WTC11 (cell line): ENCODE measurements at regions not wholly inside any gene's neighbourhood (a gene's known extent, or its start where the extent isn't known, plus 50 kb on each side); places are given as distances from the start of the nearest gene placed in this dataset.

Source experiments
- ATAC-seq: fragments of 200-7000 bp; cut with Tn5 transposase; 2 replicates; pipeline ENCODE4 v1.10.0; 2021; ENCODE audit warnings: mild to moderate bottlenecking, moderate library complexity
- CTCF ChIA-PET: fragments of 300-600 bp; sonication (Branson Sonifier 250); formaldehyde crosslinking; loops from one replicate; lab custom pipeline; 2021; ENCODE audit warnings: antibody characterized with exemption; lab: Charles Lee
- POLR2A ChIA-PET: fragments of 350-600 bp; sonication (Branson Sonifier 250); formaldehyde crosslinking; loops from one replicate; lab custom pipeline; 2021; ENCODE audit warnings: antibody characterized with exemption; lab: Charles Lee
- DNase-seq: peaks from one replicate; pipeline ENCODE4 v3.0.0; 2021; ENCODE audit warnings: low spot score
- H3K27ac Mint-ChIP-seq: 2 replicates; pipeline ENCODE4 v1.8.0; 2021; ENCODE audit warnings: mixed read lengths
- H3K27me3 Mint-ChIP-seq: 2 replicates; pipeline ENCODE4 v1.8.0; 2021; ENCODE audit warnings: low read depth, mild to moderate bottlenecking, moderate library complexity, mixed read lengths
- H3K36me3 Mint-ChIP-seq: 2 replicates; pipeline ENCODE4 v1.8.0; 2021; ENCODE audit warnings: mixed read lengths
- H3K4me1 Mint-ChIP-seq: 2 replicates; pipeline ENCODE4 v1.8.0; 2022; ENCODE audit warnings: mixed read lengths
- H3K4me3 Mint-ChIP-seq: 2 replicates; pipeline ENCODE4 v1.8.0; 2021; ENCODE audit warnings: mild to moderate bottlenecking, moderate library complexity, mixed read lengths
- H3K9me3 Mint-ChIP-seq: 2 replicates; pipeline ENCODE4 v1.8.0; 2021; ENCODE audit warnings: mixed read lengths
- ATF2 ChIP-seq: sonication (generic); formaldehyde crosslinking; IDR thresholded peaks from 2 replicates; pipeline ENCODE4 v1.8.1; 2022; ENCODE audit warnings: low read depth, missing genetic modification reagents, borderline replicate concordance
- ELF4 ChIP-seq: sonication (generic); formaldehyde crosslinking; IDR thresholded peaks from 2 replicates; pipeline ENCODE4 v1.8.1; 2022; ENCODE audit warnings: low read depth, mild to moderate bottlenecking, moderate library complexity, missing genetic modification reagents
- ETV6 ChIP-seq: sonication (generic); formaldehyde crosslinking; IDR thresholded peaks from 2 replicates; pipeline ENCODE4 v1.8.1; 2022; ENCODE audit warnings: mild to moderate bottlenecking, missing genetic modification reagents
- PRDM15 ChIP-seq: sonication (generic); formaldehyde crosslinking; IDR thresholded peaks from 2 replicates; pipeline ENCODE4 v1.8.0; 2022; ENCODE audit warnings: missing genetic modification reagents
- TCF7 ChIP-seq: sonication (generic); formaldehyde crosslinking; IDR thresholded peaks from 2 replicates; pipeline ENCODE4 v1.8.0; 2022; ENCODE audit warnings: mild to moderate bottlenecking, low read depth, missing genetic modification reagents, moderate library complexity
- ZNF232 ChIP-seq: sonication (generic); formaldehyde crosslinking; IDR thresholded peaks from 2 replicates; pipeline ENCODE4 v1.8.0; 2022; ENCODE audit warnings: mild to moderate bottlenecking, missing genetic modification reagents
- ZNF317 ChIP-seq: sonication (generic); formaldehyde crosslinking; IDR thresholded peaks from 2 replicates; pipeline ENCODE4 v1.8.1; 2023; ENCODE audit warnings: low read depth, mild to moderate bottlenecking, moderate library complexity, missing genetic modification reagents, borderline replicate concordance
- TF ChIP-seq, protein P1 (sequence below): sonication (generic); formaldehyde crosslinking; IDR thresholded peaks from 2 replicates; pipeline ENCODE4 v1.8.1; 2023; ENCODE audit warnings: mild to moderate bottlenecking, missing genetic modification reagents, borderline replicate concordance
- TF ChIP-seq, protein P2 (sequence below): sonication (generic); formaldehyde crosslinking; conservative IDR thresholded peaks from 2 replicates; pipeline ENCODE4 v1.8.1; 2023; ENCODE audit warnings: mild to moderate bottlenecking, low read depth, missing genetic modification reagents, moderate library complexity
- TF ChIP-seq, protein P3 (sequence below): fragments of 250-450 bp; sonication (Bioruptor Pico); IDR thresholded peaks from 2 replicates; pipeline ENCODE4 v1.8.0; 2021; ENCODE audit warnings: mild to moderate bottlenecking
- TF ChIP-seq, protein P4 (sequence below): sonication (generic); formaldehyde crosslinking; IDR thresholded peaks from 2 replicates; pipeline ENCODE4 v1.8.1; 2023; ENCODE audit warnings: mild to moderate bottlenecking, missing genetic modification reagents, moderate library complexity
- TF ChIP-seq, protein P5 (sequence below): sonication (generic); formaldehyde crosslinking; IDR thresholded peaks from 2 replicates; pipeline ENCODE4 v1.8.1; 2022; ENCODE audit warnings: missing genetic modification reagents, borderline replicate concordance
- TF ChIP-seq, protein P6 (sequence below): fragments of 200-600 bp; IDR thresholded peaks from 2 replicates; pipeline ENCODE4 v1.8.0; 2022; ENCODE audit warnings: antibody characterized with exemption

DNA sequence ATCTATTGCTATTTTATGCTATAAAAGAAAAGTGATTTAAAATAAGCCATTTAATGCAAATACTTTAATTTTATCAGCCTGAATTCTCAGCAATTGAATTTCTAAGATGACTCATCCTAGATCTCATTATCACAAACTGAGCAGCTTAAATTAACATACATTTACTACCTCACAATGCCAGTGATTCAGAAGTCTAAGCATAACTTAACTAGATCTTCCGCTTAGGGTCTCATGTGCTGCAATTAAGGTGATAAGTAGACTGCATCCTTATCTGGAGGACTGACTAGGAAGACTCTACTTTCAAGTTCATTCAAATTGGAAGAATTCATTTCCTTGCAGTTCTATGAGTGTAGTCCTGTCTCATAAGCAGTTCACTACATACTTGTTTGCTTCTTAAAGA lies 286.6 kb downstream of the COL11A1 start:
- no peak for ATAC-seq
- no peaks in the 10 kb centered on the region for H3K27me3 Mint-ChIP-seq
- CTCF ChIA-PET: no interaction called here
- DNase-seq: no peak
- H3K4me1 Mint-ChIP-seq: no peaks in the 10 kb centered on the region
- H3K9me3 Mint-ChIP-seq: peaks cover 14% of the 10 kb centered on the region
- H3K4me3 Mint-ChIP-seq: no peak overlapping the region
- no peaks in the 10 kb centered on the region for H3K36me3 Mint-ChIP-seq
- POLR2A ChIA-PET: no interaction called here
- no peak overlapping the region for H3K27ac Mint-ChIP-seq
- TF ChIP-seq, protein P1, sequence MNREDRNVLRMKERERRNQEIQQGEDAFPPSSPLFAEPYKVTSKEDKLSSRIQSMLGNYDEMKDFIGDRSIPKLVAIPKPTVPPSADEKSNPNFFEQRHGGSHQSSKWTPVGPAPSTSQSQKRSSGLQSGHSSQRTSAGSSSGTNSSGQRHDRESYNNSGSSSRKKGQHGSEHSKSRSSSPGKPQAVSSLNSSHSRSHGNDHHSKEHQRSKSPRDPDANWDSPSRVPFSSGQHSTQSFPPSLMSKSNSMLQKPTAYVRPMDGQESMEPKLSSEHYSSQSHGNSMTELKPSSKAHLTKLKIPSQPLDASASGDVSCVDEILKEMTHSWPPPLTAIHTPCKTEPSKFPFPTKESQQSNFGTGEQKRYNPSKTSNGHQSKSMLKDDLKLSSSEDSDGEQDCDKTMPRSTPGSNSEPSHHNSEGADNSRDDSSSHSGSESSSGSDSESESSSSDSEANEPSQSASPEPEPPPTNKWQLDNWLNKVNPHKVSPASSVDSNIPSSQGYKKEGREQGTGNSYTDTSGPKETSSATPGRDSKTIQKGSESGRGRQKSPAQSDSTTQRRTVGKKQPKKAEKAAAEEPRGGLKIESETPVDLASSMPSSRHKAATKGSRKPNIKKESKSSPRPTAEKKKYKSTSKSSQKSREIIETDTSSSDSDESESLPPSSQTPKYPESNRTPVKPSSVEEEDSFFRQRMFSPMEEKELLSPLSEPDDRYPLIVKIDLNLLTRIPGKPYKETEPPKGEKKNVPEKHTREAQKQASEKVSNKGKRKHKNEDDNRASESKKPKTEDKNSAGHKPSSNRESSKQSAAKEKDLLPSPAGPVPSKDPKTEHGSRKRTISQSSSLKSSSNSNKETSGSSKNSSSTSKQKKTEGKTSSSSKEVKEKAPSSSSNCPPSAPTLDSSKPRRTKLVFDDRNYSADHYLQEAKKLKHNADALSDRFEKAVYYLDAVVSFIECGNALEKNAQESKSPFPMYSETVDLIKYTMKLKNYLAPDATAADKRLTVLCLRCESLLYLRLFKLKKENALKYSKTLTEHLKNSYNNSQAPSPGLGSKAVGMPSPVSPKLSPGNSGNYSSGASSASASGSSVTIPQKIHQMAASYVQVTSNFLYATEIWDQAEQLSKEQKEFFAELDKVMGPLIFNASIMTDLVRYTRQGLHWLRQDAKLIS: no peak
- no peak for TF ChIP-seq TCF7 (CRISPR knock-in tag)
- TF ChIP-seq, protein P2, sequence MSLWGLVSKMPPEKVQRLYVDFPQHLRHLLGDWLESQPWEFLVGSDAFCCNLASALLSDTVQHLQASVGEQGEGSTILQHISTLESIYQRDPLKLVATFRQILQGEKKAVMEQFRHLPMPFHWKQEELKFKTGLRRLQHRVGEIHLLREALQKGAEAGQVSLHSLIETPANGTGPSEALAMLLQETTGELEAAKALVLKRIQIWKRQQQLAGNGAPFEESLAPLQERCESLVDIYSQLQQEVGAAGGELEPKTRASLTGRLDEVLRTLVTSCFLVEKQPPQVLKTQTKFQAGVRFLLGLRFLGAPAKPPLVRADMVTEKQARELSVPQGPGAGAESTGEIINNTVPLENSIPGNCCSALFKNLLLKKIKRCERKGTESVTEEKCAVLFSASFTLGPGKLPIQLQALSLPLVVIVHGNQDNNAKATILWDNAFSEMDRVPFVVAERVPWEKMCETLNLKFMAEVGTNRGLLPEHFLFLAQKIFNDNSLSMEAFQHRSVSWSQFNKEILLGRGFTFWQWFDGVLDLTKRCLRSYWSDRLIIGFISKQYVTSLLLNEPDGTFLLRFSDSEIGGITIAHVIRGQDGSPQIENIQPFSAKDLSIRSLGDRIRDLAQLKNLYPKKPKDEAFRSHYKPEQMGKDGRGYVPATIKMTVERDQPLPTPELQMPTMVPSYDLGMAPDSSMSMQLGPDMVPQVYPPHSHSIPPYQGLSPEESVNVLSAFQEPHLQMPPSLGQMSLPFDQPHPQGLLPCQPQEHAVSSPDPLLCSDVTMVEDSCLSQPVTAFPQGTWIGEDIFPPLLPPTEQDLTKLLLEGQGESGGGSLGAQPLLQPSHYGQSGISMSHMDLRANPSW: no peak
- TF ChIP-seq, protein P3, sequence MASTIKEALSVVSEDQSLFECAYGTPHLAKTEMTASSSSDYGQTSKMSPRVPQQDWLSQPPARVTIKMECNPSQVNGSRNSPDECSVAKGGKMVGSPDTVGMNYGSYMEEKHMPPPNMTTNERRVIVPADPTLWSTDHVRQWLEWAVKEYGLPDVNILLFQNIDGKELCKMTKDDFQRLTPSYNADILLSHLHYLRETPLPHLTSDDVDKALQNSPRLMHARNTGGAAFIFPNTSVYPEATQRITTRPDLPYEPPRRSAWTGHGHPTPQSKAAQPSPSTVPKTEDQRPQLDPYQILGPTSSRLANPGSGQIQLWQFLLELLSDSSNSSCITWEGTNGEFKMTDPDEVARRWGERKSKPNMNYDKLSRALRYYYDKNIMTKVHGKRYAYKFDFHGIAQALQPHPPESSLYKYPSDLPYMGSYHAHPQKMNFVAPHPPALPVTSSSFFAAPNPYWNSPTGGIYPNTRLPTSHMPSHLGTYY (CRISPR knock-in tag): no peak
- no peak for TF ChIP-seq ZNF232 (CRISPR knock-in tag)
- TF ChIP-seq, protein P4, sequence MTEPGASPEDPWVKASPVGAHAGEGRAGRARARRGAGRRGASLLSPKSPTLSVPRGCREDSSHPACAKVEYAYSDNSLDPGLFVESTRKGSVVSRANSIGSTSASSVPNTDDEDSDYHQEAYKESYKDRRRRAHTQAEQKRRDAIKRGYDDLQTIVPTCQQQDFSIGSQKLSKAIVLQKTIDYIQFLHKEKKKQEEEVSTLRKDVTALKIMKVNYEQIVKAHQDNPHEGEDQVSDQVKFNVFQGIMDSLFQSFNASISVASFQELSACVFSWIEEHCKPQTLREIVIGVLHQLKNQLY: no peak
- TF ChIP-seq, protein P5, sequence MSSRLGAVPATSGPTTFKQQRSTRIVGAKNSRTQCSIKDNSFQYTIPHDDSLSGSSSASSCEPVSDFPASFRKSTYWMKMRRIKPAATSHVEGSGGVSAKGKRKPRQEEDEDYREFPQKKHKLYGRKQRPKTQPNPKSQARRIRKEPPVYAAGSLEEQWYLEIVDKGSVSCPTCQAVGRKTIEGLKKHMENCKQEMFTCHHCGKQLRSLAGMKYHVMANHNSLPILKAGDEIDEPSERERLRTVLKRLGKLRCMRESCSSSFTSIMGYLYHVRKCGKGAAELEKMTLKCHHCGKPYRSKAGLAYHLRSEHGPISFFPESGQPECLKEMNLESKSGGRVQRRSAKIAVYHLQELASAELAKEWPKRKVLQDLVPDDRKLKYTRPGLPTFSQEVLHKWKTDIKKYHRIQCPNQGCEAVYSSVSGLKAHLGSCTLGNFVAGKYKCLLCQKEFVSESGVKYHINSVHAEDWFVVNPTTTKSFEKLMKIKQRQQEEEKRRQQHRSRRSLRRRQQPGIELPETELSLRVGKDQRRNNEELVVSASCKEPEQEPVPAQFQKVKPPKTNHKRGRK (CRISPR knock-in tag): no peak
- no peak for TF ChIP-seq ETV6
- TF ChIP-seq ATF2 (CRISPR knock-in tag): no peak
- TF ChIP-seq ZNF317 (CRISPR knock-in tag): no peak
- TF ChIP-seq ELF4: no peak
- no peak for TF ChIP-seq PRDM15
- TF ChIP-seq, protein P6, sequence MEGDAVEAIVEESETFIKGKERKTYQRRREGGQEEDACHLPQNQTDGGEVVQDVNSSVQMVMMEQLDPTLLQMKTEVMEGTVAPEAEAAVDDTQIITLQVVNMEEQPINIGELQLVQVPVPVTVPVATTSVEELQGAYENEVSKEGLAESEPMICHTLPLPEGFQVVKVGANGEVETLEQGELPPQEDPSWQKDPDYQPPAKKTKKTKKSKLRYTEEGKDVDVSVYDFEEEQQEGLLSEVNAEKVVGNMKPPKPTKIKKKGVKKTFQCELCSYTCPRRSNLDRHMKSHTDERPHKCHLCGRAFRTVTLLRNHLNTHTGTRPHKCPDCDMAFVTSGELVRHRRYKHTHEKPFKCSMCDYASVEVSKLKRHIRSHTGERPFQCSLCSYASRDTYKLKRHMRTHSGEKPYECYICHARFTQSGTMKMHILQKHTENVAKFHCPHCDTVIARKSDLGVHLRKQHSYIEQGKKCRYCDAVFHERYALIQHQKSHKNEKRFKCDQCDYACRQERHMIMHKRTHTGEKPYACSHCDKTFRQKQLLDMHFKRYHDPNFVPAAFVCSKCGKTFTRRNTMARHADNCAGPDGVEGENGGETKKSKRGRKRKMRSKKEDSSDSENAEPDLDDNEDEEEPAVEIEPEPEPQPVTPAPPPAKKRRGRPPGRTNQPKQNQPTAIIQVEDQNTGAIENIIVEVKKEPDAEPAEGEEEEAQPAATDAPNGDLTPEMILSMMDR: no peak
